ENCODE measurements at regions not wholly inside any gene's neighbourhood (a gene's known extent, or its start where the extent isn't known, plus 50 kb on each side); places are given as distances from the start of the nearest gene placed in this dataset.

GRCh38 chr13:77430377-77430951 lies 103.6 kb upstream of the MYCBP2 start:
- TF ChIP-seq EZH2phosphoT487 (IDR thresholded peaks at IDR 0.05; ENCODE audit: insufficient read depth, low read depth) (no peak), EZH2 (IDR thresholded peaks at IDR 0.05; ENCODE audit: insufficient read depth, poor library complexity, severe bottlenecking) (no peak)

Data from GM23248 (cell line).